HCT116 (cell line): ENCODE measurements at regions not wholly inside any gene's neighbourhood (a gene's known extent, or its start where the extent isn't known, plus 50 kb on each side); places are given as distances from the start of the nearest gene placed in this dataset.

Experiments used
- ATAC-seq: fragments of 200-7000 bp; cut with Tn5 transposase; 2 replicates; pipeline ENCODE4 v1.9.1; 2020; ENCODE audit warnings: mild to moderate bottlenecking, moderate library complexity
- BruUV-seq: library from RNA; stranded (reverse); fragments of 400-500 nt; replicated peaks from 2 replicates; lab custom pipeline; 2021; lab: Mats Ljungman, UMichigan
- CTCF ChIA-PET: fragments of 300-600 bp; sonication (Branson Sonifier 250); formaldehyde crosslinking; loops from one replicate; lab custom pipeline; 2021; ENCODE audit warnings: antibody characterized with exemption; lab: Charles Lee
- POLR2A ChIA-PET: fragments of 300-600, 350-600 bp; sonication (Branson Sonifier 250); formaldehyde crosslinking; loops from one replicate; lab custom pipeline; 2021; ENCODE audit warnings: antibody characterized with exemption; lab: Charles Lee
- RAD21 ChIA-PET, 2 experiments: fragments of 300-600 bp; sonication (Branson Sonifier 250); formaldehyde crosslinking; loops; one replicate each; lab custom pipeline; 2023; ENCODE audit warnings: low total read pairs in 2 of 2; ENCODE audit not compliant: uncharacterized antibody in 2 of 2, unreplicated experiment in 2 of 2, low non-redundant PET in 1 of 2; lab: Charles Lee
- DNase-seq: peaks from one replicate; pipeline ENCODE4 v3.0.0-alpha.2; 2010; ENCODE audit warnings: low read depth, low spot score
- H2AFZ ChIP-seq: fragments of 200-600 bp; shearing (Covaris generic), sonication (generic); 2 replicates; pipeline ENCODE4 v1.6.1; 2017; ENCODE audit warnings: low read depth, mixed run types, mixed read lengths, antibody characterized with exemption, low read length; ENCODE audit not compliant: poor library complexity, severe bottlenecking
- H3K27ac ChIP-seq: 2 replicates; pipeline ENCODE4 v1.5.1; 2012; ENCODE audit warnings: low read depth, low read length
- H3K27me3 ChIP-seq: fragments of 200-600 bp; sonication (generic); 2 replicates; pipeline ENCODE4 v1.6.1; 2016; ENCODE audit warnings: mixed run types, low read length, mixed read lengths; ENCODE audit not compliant: insufficient read depth
- H3K36me3 ChIP-seq, 2 experiments: fragments of 200-500 bp in 1 of 2; fragments of 200-600 bp in 1 of 2; sonication (Bioruptor generic) in 1 of 2; sonication (generic) in 1 of 2; 2 replicates each; pipeline versions ENCODE4 v1.5.1 to v1.6.1; 2014 to 2016; ENCODE audit warnings: low read length in 2 of 2, inconsistent platforms in 1 of 2, mixed read lengths in 1 of 2, mixed run types in 1 of 2; ENCODE audit not compliant: insufficient read depth in 2 of 2, control insufficient read depth in 1 of 2
- H3K4me1 ChIP-seq, 2 experiments: fragments of 200-600 bp in 1 of 2; sonication (generic) in 1 of 2; 2 replicates each; pipeline versions ENCODE4 v1.5.1 to v1.6.1; 2012 to 2017; ENCODE audit warnings: low read length in 2 of 2, inconsistent platforms in 1 of 2, mild to moderate bottlenecking in 1 of 2, mixed read lengths in 1 of 2, mixed run types in 1 of 2, moderate library complexity in 1 of 2; ENCODE audit not compliant: insufficient read depth in 2 of 2, control insufficient read depth in 1 of 2
- H3K4me2 ChIP-seq: fragments of 200-600 bp; sonication (generic); 2 replicates; pipeline ENCODE4 v1.6.1; 2017; ENCODE audit warnings: mixed run types, low read length, mixed read lengths
- H3K4me3 ChIP-seq, 2 experiments: fragments of 200-600 bp in 1 of 2; sonication (generic) in 1 of 2; replicated peaks in 1 of 2; 2 replicates each; pipeline ENCODE4 v1.5.1; 2011 to 2016; ENCODE audit warnings: low read length in 2 of 2, control low read depth in 1 of 2, low read depth in 1 of 2, mild to moderate bottlenecking in 1 of 2, mixed read lengths in 1 of 2, mixed run types in 1 of 2
- H3K79me2 ChIP-seq: fragments of 200-600 bp; sonication (generic); 2 replicates; pipeline ENCODE4 v1.6.1; 2017; ENCODE audit warnings: mild to moderate bottlenecking, mixed run types, low read length, moderate library complexity, mixed read lengths; ENCODE audit not compliant: insufficient read depth
- H3K9ac ChIP-seq: fragments of 200-600 bp; sonication (generic); 2 replicates; pipeline ENCODE4 v1.6.1; 2016; ENCODE audit warnings: low read length, mixed read lengths
- H3K9me2 ChIP-seq: fragments of 200-600 bp; sonication (generic), shearing (Covaris generic); 2 replicates; pipeline ENCODE4 v1.6.1; 2017; ENCODE audit warnings: mixed run types, mild to moderate bottlenecking, moderate library complexity; ENCODE audit not compliant: insufficient read depth
- H3K9me3 ChIP-seq, 2 experiments: fragments of 200-500 bp in 1 of 2; fragments of 200-600 bp in 1 of 2; sonication (Bioruptor generic) in 1 of 2; sonication (generic) in 1 of 2; 2 replicates each; pipeline ENCODE4 v1.6.1; 2014 to 2017; ENCODE audit warnings: low read length in 2 of 2, mixed read lengths in 2 of 2, inconsistent platforms in 1 of 2, low read depth in 1 of 2, mild to moderate bottlenecking in 1 of 2, mixed run types in 1 of 2, moderate library complexity in 1 of 2; ENCODE audit not compliant: control insufficient read depth in 1 of 2, insufficient read depth in 1 of 2
- H4K20me1 ChIP-seq: fragments of 200-600 bp; sonication (generic), shearing (Covaris generic); 2 replicates; pipeline ENCODE4 v1.6.1; 2017; ENCODE audit warnings: mixed run types, mild to moderate bottlenecking, moderate library complexity; ENCODE audit not compliant: insufficient read depth
- CBX3 ChIP-seq: IDR thresholded peaks from 2 replicates; pipeline ENCODE4 v1.6.1; 2012; ENCODE audit warnings: low read depth
- CEBPB ChIP-seq: IDR thresholded peaks from 2 replicates; pipeline ENCODE4 v1.6.1; 2012; ENCODE audit warnings: low read depth
- EGR1 ChIP-seq: IDR thresholded peaks from 2 replicates; pipeline ENCODE4 v1.6.1; 2012; ENCODE audit warnings: low read depth
- ELF1 ChIP-seq: IDR thresholded peaks from 2 replicates; pipeline ENCODE4 v1.6.1; 2012; ENCODE audit warnings: low read depth, borderline replicate concordance
- EZH2phosphoT487 ChIP-seq: fragments of 200-600 bp; IDR thresholded peaks from 2 replicates; pipeline ENCODE4 v1.6.1; 2018; ENCODE audit warnings: antibody characterized with exemption, borderline replicate concordance
- JUND ChIP-seq: IDR thresholded peaks from 2 replicates; pipeline ENCODE4 v1.6.1; 2012
- RAD21 ChIP-seq: IDR thresholded peaks from 2 replicates; pipeline ENCODE4 v1.6.1; 2012; ENCODE audit warnings: low read depth, mild to moderate bottlenecking
- SIN3A ChIP-seq: IDR thresholded peaks from 2 replicates; pipeline ENCODE4 v1.6.1; 2012; ENCODE audit warnings: low read depth
- SP1 ChIP-seq: IDR thresholded peaks from 2 replicates; pipeline ENCODE4 v1.6.1; 2012; ENCODE audit warnings: low read depth
- SRF ChIP-seq: IDR thresholded peaks from 2 replicates; pipeline ENCODE4 v1.6.1; 2012; ENCODE audit warnings: low read depth
- TCF7L2 ChIP-seq: IDR thresholded peaks from 2 replicates; pipeline ENCODE4 v1.7.0; 2011; ENCODE audit warnings: borderline replicate concordance, inconsistent platforms; ENCODE audit not compliant: insufficient read depth, insufficient read length; ENCODE audit errors: extremely low read depth
- YY1 ChIP-seq: IDR thresholded peaks from 2 replicates; pipeline ENCODE4 v1.6.1; 2011; ENCODE audit warnings: low read length, low read depth, moderate library complexity, mild to moderate bottlenecking; ENCODE audit not compliant: insufficient replicate concordance; ENCODE audit errors: extremely low read depth
- ZNF274 ChIP-seq: fragments of 200-500 bp; sonication (Bioruptor generic); IDR thresholded peaks from 2 replicates; pipeline ENCODE4 v1.6.1; 2014; ENCODE audit warnings: mild to moderate bottlenecking, low read depth, low read length, inconsistent platforms
- intact Hi-C: fragments of 100-400 bp; cut with micrococcal nuclease; formaldehyde crosslinking; loops from 2 replicates; pipeline ENCODE4 v1.10.0; 2022
- TF ChIP-seq, protein P1 (sequence below): IDR thresholded peaks from 2 replicates; pipeline ENCODE4 v1.6.1; 2011; ENCODE audit warnings: mild to moderate bottlenecking, low read length, moderate library complexity; ENCODE audit not compliant: insufficient replicate concordance; ENCODE audit errors: extremely low read depth
- TF ChIP-seq, protein P2 (sequence below): IDR thresholded peaks from 2 replicates; pipeline ENCODE4 v1.6.1; 2012

DNA sequence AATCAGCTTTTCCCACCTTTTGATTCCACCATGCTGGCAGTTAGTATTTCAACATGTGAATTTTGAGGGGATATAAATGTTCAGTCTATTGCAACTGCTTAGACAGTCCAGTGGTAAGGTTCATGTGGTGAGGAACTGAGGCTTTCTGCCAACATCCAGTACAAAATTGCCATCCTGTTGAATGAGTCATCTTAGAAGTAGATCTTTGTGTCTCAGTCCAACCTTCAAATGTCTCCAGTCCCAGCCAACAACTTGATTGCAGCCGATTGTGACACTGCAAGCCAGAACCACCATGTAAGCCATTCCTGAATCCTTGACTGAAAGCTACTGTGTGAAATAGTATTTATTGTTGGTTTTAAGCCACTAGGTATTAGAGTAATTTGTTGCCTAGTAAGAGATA is 331.5 kb upstream of the GRIN3A start:
- Histone ChIP-seq H3K36me3 (no peaks in the 10 kb centered on the region), H3K4me2 (no peak overlapping the region), H3K79me2 (no peaks in the 10 kb centered on the region), H3K27ac (no peak overlapping the region), H3K27me3 (no peaks in the 10 kb centered on the region), H3K9me2 (no peaks in the 10 kb centered on the region), H3K4me3 (no peak overlapping the region), H3K4me1 (no peaks in the 10 kb centered on the region), H3K9me3 (no peaks in the 10 kb centered on the region; a peak in 2 of 4 replicates), H2AFZ (no peak overlapping the region), H4K20me1 (no peaks in the 10 kb centered on the region), H3K9ac (no peak overlapping the region)
- TF ChIP-seq EGR1 (no peak), ELF1 (no peak)
- ATAC-seq (no peak), DNase-seq (no peak)
- ChIA-PET CTCF (no interaction called here), POLR2A (no interaction called here), RAD21 (no interaction called here)
- intact Hi-C loops, result no loop called here
- BruUV-seq, result no TSS peak

DNA sequence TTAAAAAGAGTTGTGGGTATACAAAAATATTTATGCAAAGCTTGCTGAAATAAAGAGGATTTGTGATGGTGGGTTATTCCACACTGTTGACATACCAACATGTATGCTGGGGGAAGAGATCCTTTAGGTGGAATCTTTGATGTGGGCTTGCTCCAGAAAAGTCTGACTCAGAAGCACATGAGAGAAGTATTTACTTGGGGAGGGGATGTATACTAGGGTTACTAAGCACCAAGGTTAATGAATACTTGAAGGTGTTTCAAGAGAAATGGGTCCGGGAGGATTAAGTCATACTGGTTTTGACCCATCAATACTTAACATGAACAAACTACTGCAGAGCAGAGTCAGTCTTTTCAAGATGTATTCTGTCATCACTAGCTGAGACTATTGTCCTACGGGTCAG is 316.4 kb upstream of the GRIN3A start:
- no peak overlapping the region for H3K4me2 ChIP-seq
- H3K9me3 ChIP-seq, result no peaks in the 10 kb centered on the region; a peak in 2 of 4 replicates
- ChIA-PET RAD21 (no interaction called here), CTCF (no interaction called here), POLR2A (no interaction called here)
- no peaks in the 10 kb centered on the region for H3K4me1 ChIP-seq
- H3K27ac ChIP-seq, result no peak overlapping the region
- no peaks in the 10 kb centered on the region for H4K20me1 ChIP-seq
- TF ChIP-seq JUND (no peak), SP1 (no peak), TCF7L2 (no peak), SIN3A (no peak), YY1 (no peak), CBX3 (no peak), EGR1 (no peak), SRF (no peak), ZNF274 (no peak), CEBPB (no peak), EZH2phosphoT487 (no peak), RAD21 (no peak)
- TF ChIP-seq, protein P1, sequence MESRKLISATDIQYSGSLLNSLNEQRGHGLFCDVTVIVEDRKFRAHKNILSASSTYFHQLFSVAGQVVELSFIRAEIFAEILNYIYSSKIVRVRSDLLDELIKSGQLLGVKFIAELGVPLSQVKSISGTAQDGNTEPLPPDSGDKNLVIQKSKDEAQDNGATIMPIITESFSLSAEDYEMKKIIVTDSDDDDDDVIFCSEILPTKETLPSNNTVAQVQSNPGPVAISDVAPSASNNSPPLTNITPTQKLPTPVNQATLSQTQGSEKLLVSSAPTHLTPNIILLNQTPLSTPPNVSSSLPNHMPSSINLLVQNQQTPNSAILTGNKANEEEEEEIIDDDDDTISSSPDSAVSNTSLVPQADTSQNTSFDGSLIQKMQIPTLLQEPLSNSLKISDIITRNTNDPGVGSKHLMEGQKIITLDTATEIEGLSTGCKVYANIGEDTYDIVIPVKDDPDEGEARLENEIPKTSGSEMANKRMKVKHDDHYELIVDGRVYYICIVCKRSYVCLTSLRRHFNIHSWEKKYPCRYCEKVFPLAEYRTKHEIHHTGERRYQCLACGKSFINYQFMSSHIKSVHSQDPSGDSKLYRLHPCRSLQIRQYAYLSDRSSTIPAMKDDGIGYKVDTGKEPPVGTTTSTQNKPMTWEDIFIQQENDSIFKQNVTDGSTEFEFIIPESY, result no peak
- TF ChIP-seq, protein P2, sequence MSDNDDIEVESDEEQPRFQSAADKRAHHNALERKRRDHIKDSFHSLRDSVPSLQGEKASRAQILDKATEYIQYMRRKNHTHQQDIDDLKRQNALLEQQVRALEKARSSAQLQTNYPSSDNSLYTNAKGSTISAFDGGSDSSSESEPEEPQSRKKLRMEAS, result no peak
- H3K79me2 ChIP-seq, result no peaks in the 10 kb centered on the region
- no peaks in the 10 kb centered on the region for H3K27me3 ChIP-seq
- no peak overlapping the region for H3K9ac ChIP-seq
- BruUV-seq, result no TSS peak
- H2AFZ ChIP-seq, result no peak overlapping the region
- H3K9me2 ChIP-seq, result no peaks in the 10 kb centered on the region
- intact Hi-C loops, result no loop called here
- ATAC-seq, result no peak
- DNase-seq, result no peak
- no peaks in the 10 kb centered on the region for H3K36me3 ChIP-seq
- H3K4me3 ChIP-seq, result no peak overlapping the region
